A673 (cell line): ENCODE measurements at regions not wholly inside any gene's neighbourhood (a gene's known extent, or its start where the extent isn't known, plus 50 kb on each side); places are given as distances from the start of the nearest gene placed in this dataset.

Experiments
- CTCF ChIP-seq: fragments of 300-800, 200-600 bp; sonication (generic); conservative IDR thresholded peaks from 2 replicates; pipeline ENCODE4 v1.5.1; 2017; ENCODE audit warnings: low read depth, mild to moderate bottlenecking, antibody characterized with exemption, low read length, moderate library complexity, mixed read lengths
- EZH2 ChIP-seq: fragments of 200-600 bp; sonication (generic); IDR thresholded peaks from 2 replicates; pipeline ENCODE4 v1.6.1; 2017; ENCODE audit warnings: borderline replicate concordance, low read depth, mild to moderate bottlenecking, mixed read lengths, antibody characterized with exemption, low read length; ENCODE audit not compliant: poor library complexity, severe bottlenecking

- no peak for TF ChIP-seq CTCF
- no peak for TF ChIP-seq EZH2
These were observed 479.7 kb downstream of the TXNL1 start for GRCh38 chr18:56158676-56159075.
